Ascending aorta (tissue), 2 donors: ENCODE measurements at regions not wholly inside any gene's neighbourhood (a gene's known extent, or its start where the extent isn't known, plus 50 kb on each side); places are given as distances from the start of the nearest gene placed in this dataset.

Experiments
- DNase-seq, 2 donors: peaks; one replicate each; pipeline ENCODE4 v3.0.0-alpha.2; 2019; ENCODE audit warnings: low spot score in 2 of 2
- H3K27ac ChIP-seq, 2 donors: fragments of 200-600 bp; sonication (generic); one replicate each; pipeline ENCODE4 v1.5.1; 2016 to 2017; ENCODE audit warnings: mild to moderate bottlenecking in 1 of 2
- H3K27me3 ChIP-seq: fragments of 200-600 bp; sonication (generic); one replicate; pipeline ENCODE4 v1.5.1; 2017
- H3K36me3 ChIP-seq, 2 donors: fragments of 200-600 bp; sonication (generic); one replicate each; pipeline ENCODE4 v1.5.1; 2016
- H3K4me1 ChIP-seq, 2 donors: fragments of 200-600 bp; sonication (generic); one replicate each; pipeline ENCODE4 v1.5.1; 2016 to 2017; ENCODE audit warnings: mild to moderate bottlenecking in 1 of 2
- H3K4me3 ChIP-seq, 2 donors: fragments of 200-600 bp; sonication (generic); one replicate each; pipeline ENCODE4 v1.5.1; 2016 to 2017; ENCODE audit warnings: mild to moderate bottlenecking in 1 of 2
- H3K9me3 ChIP-seq, 2 donors: fragments of 200-600 bp; sonication (generic); one replicate each; pipeline ENCODE4 v1.5.1; 2016
- intact Hi-C: fragments of 100-400 bp; cut with DNase I; formaldehyde crosslinking; loops from one replicate; pipeline ENCODE4 v1.15.1; 2023
- TF ChIP-seq, protein P1 (sequence below), 3 experiments: fragments of 200-600 bp in 2 of 3; fragments of 450-650 bp in 1 of 3; sonication (generic) in 2 of 3; IDR thresholded peaks; one replicate each; pipeline ENCODE4 v1.5.1; 2016 to 2019; ENCODE audit warnings: antibody characterized with exemption in 3 of 3, mild to moderate bottlenecking in 1 of 3, moderate library complexity in 1 of 3

- H3K4me3 ChIP-seq: no peak overlapping the region
- TF ChIP-seq, protein P1, sequence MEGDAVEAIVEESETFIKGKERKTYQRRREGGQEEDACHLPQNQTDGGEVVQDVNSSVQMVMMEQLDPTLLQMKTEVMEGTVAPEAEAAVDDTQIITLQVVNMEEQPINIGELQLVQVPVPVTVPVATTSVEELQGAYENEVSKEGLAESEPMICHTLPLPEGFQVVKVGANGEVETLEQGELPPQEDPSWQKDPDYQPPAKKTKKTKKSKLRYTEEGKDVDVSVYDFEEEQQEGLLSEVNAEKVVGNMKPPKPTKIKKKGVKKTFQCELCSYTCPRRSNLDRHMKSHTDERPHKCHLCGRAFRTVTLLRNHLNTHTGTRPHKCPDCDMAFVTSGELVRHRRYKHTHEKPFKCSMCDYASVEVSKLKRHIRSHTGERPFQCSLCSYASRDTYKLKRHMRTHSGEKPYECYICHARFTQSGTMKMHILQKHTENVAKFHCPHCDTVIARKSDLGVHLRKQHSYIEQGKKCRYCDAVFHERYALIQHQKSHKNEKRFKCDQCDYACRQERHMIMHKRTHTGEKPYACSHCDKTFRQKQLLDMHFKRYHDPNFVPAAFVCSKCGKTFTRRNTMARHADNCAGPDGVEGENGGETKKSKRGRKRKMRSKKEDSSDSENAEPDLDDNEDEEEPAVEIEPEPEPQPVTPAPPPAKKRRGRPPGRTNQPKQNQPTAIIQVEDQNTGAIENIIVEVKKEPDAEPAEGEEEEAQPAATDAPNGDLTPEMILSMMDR (IDR thresholded peaks at IDR 0.05): no peak
- intact Hi-C loops: no loop called here
- H3K4me1 ChIP-seq: no peaks in the 10 kb centered on the region
- no peaks in the 10 kb centered on the region for H3K27me3 ChIP-seq
- H3K27ac ChIP-seq: no peak overlapping the region
- no peaks in the 10 kb centered on the region for H3K36me3 ChIP-seq
- H3K9me3 ChIP-seq: no peaks in the 10 kb centered on the region
- DNase-seq: no peak
These were observed 535.2 kb upstream of the ZNF608 start for GRCh38 chr5:125281667-125282066.

DNA sequence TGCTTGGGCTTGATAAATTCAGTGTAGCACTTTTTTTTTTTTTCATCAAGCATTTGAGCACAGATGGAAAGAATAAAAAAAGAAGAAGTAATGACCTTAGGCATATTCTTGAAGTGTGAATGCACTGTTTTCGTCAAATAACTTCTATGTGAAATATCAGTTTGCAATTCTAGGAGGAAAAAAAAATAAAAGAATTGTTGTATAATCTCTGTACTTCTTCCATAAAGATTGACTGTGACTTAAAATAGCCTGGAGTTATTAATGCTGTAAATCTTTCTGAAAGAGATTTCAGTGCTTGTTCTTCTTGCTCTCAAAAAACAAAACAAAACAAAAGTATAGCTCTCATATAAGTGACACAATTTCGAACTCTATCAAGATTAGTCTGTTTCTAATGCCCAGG is 536.9 kb upstream of the ZNF608 start:
- Histone ChIP-seq H3K9me3 (no peaks in the 10 kb centered on the region), H3K27me3 (no peaks in the 10 kb centered on the region), H3K36me3 (no peaks in the 10 kb centered on the region), H3K27ac (no peak overlapping the region), H3K4me1 (no peaks in the 10 kb centered on the region), H3K4me3 (no peak overlapping the region)
- TF ChIP-seq, protein P1 (IDR thresholded peaks at IDR 0.05): no peak
- intact Hi-C loops: no loop called here
- DNase-seq: no peak

DNA sequence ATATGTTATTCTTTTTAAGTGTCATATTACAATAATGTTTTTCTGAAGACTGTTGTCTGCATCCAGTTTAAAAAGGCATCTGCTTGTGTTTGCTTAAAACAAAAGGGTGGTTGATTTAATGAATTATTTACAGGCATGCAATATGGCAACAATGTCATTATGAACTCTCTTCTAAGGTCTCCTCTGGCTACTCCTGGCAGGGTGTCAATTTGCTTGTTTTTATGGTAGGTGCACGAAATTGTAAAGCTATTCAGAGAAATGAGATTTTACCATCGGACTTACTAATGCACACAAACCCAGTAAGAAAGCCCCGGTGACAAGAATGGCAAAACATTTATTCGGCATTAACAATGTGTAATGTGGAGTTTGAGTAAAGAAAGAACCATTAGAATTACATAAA is 539.8 kb upstream of the ZNF608 start:
- DNase-seq: no peak
- TF ChIP-seq, protein P1 (IDR thresholded peaks at IDR 0.05): no peak
- Histone ChIP-seq H3K27me3 (no peaks in the 10 kb centered on the region), H3K4me1 (peaks cover 0 to under 1% of the 10 kb centered on the region in 2 donors), H3K9me3 (no peaks in the 10 kb centered on the region), H3K36me3 (no peaks in the 10 kb centered on the region), H3K27ac (no peak overlapping the region), H3K4me3 (no peak overlapping the region)
- intact Hi-C loops: no loop called here

DNA sequence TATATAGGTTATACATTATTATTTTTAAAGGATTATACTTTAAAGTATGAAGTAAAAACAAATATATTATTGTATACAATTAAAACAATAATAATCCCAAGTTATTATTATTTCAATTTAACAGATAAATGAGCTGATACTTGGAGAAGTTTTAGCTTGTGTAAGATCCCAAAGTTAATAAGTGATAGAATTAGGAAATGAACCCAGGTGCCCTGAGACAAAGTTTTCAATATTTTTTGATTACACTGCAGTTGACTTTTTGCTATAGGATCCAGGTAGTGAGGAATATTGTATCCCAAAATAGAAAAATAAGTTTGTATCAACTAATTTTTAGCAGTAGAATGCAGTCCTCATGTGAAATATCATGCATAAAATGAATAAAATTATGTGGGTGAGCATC is 543.2 kb upstream of the ZNF608 start:
- intact Hi-C loops: no loop called here
- Histone ChIP-seq H3K4me3 (no peak overlapping the region), H3K9me3 (no peaks in the 10 kb centered on the region), H3K4me1 (peaks cover 0 to 2% of the 10 kb centered on the region in 2 donors), H3K27ac (no peak overlapping the region), H3K27me3 (no peaks in the 10 kb centered on the region), H3K36me3 (no peaks in the 10 kb centered on the region)
- DNase-seq: no peak
- TF ChIP-seq, protein P1 (IDR thresholded peaks at IDR 0.05): no peak

DNA sequence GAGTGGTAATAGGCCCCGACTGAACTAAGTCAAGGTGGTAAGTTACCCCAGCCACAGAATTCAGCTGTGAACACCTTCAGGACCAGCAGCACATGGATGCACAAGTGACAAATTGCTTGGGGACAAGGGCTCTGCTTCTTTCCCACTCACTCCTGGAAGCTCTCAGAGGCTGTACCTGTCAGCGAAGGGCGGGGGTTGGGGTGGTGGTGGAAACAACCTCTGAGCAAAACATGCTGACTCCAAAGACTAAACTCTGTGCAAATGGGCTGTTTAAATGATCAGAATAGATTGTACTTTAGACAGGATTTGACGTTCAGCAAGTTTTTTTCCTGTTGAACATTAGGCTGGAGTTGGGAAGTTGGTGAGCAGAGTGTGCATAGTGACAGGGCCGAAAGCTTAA is 544.5 kb upstream of the ZNF608 start:
- TF ChIP-seq, protein P1 (IDR thresholded peaks at IDR 0.05): no peak
- no peaks in the 10 kb centered on the region for H3K36me3 ChIP-seq
- H3K27me3 ChIP-seq: no peaks in the 10 kb centered on the region
- H3K4me1 ChIP-seq: peaks cover 0 to 2% of the 10 kb centered on the region in 2 donors
- no peaks in the 10 kb centered on the region for H3K9me3 ChIP-seq
- H3K4me3 ChIP-seq: no peak overlapping the region
- H3K27ac ChIP-seq: no peak overlapping the region
- DNase-seq: no peak
- intact Hi-C loops: no loop called here

GRCh38 chr5:125291447-125291846 is 545.0 kb upstream of the ZNF608 start:
- Histone ChIP-seq H3K9me3 (no peaks in the 10 kb centered on the region), H3K4me1 (peaks cover 0 to 2% of the 10 kb centered on the region in 2 donors), H3K27ac (no peak overlapping the region), H3K27me3 (no peaks in the 10 kb centered on the region), H3K36me3 (no peaks in the 10 kb centered on the region), H3K4me3 (no peak overlapping the region)
- TF ChIP-seq, protein P1 (IDR thresholded peaks at IDR 0.05): no peak
- intact Hi-C loops: no loop called here
- DNase-seq: no peak
